B cell (primary cell): ENCODE measurements at regions not wholly inside any gene's neighbourhood (a gene's known extent, or its start where the extent isn't known, plus 50 kb on each side); places are given as distances from the start of the nearest gene placed in this dataset.

Experiments
- ATAC-seq: fragments of 200-7000 bp; cut with Tn5 transposase; one replicate; pipeline ENCODE4 v1.10.0; 2021; ENCODE audit warnings: low read depth, mild to moderate bottlenecking, moderate number of reproducible peaks, moderate library complexity
- CTCF ChIA-PET: fragments of 350-600 bp; sonication (Branson Sonifier 250); formaldehyde crosslinking; loops from one replicate; lab custom pipeline; 2021; ENCODE audit warnings: antibody characterized with exemption, inconsistent platforms; lab: Charles Lee
- POLR2A ChIA-PET: fragments of 350-600 bp; sonication (Branson Sonifier 250); formaldehyde crosslinking; loops from one replicate; lab custom pipeline; 2021; ENCODE audit warnings: antibody characterized with exemption; lab: Charles Lee
- DNase-seq: peaks from one replicate; pipeline ENCODE4 v3.0.0; 2013
- H2AFZ ChIP-seq: 2 replicates; pipeline ENCODE4 v1.6.1; 2012; ENCODE audit warnings: mild to moderate bottlenecking, low read depth, low read length; ENCODE audit not compliant: insufficient read depth, poor library complexity, severe bottlenecking
- H3K27ac ChIP-seq, 2 donors: 1 replicate in 1 of 2; 2 replicates in 1 of 2; pipeline ENCODE4 v1.5.1; 2012 to 2013; ENCODE audit warnings: low read length in 2 of 2, mild to moderate bottlenecking in 2 of 2, moderate library complexity in 1 of 2
- H3K27me3 ChIP-seq, 4 experiments: fragments of 200-600 bp in 1 of 4; sonication (generic) in 1 of 4; replicated peaks in 1 of 4; 1 replicate in 2 of 4; 2 replicates in 2 of 4; pipeline versions ENCODE4 v1.6.1 to v1.7.0; 2013 to 2016; ENCODE audit warnings: low read length in 3 of 4, mild to moderate bottlenecking in 2 of 4, mixed read lengths in 1 of 4, moderate library complexity in 1 of 4; ENCODE audit not compliant: insufficient read depth in 4 of 4, control insufficient read depth in 3 of 4; ENCODE audit errors: control extremely low read depth in 1 of 4
- H3K36me3 ChIP-seq, 2 experiments: replicated peaks in 1 of 2; 1 replicate in 1 of 2; 2 replicates in 1 of 2; pipeline versions ENCODE4 v1.6.1 to v1.7.1; 2013; ENCODE audit warnings: low read length in 1 of 2; ENCODE audit not compliant: insufficient read depth in 2 of 2, control insufficient read depth in 1 of 2; ENCODE audit errors: control extremely low read depth in 1 of 2, extremely low read depth in 1 of 2
- H3K4me1 ChIP-seq, 2 donors: fragments of 200-600 bp in 1 of 2; sonication (generic) in 1 of 2; 1 replicate in 1 of 2; 2 replicates in 1 of 2; pipeline versions ENCODE4 v1.5.1 to v1.6.1; 2013 to 2017; ENCODE audit warnings: low read length in 2 of 2; ENCODE audit not compliant: control insufficient read depth in 2 of 2, insufficient read depth in 2 of 2
- H3K4me2 ChIP-seq: replicated peaks from 2 replicates; pipeline ENCODE3; 2012; ENCODE audit warnings: mild to moderate bottlenecking, low read depth, low read length; ENCODE audit not compliant: poor library complexity, severe bottlenecking
- H3K4me3 ChIP-seq, 5 experiments: fragments of 200-600 bp in 1 of 5; sonication (generic) in 1 of 5; 1 replicate in 3 of 5; 2 replicates in 2 of 5; pipeline versions ENCODE4 v1.5.1 to v1.7.0; 2011 to 2016; ENCODE audit warnings: low read length in 4 of 5, mild to moderate bottlenecking in 4 of 5, low read depth in 2 of 5, control low read depth in 1 of 5, moderate library complexity in 1 of 5; ENCODE audit not compliant: insufficient read depth in 1 of 5; ENCODE audit errors: control extremely low read depth in 1 of 5, extremely low read depth in 1 of 5
- H3K79me2 ChIP-seq: fragments of 200-600 bp; sonication (generic); one replicate; pipeline ENCODE4 v1.6.0; 2016; ENCODE audit warnings: low read length; ENCODE audit not compliant: control insufficient read depth, insufficient read depth
- H3K9ac ChIP-seq: fragments of 200-600 bp; sonication (generic); 2 replicates; pipeline ENCODE4 v1.6.1; 2017; ENCODE audit warnings: mild to moderate bottlenecking, low read length, moderate library complexity
- H3K9me3 ChIP-seq, 3 donors: one replicate each; pipeline versions ENCODE4 v1.6.1 to v1.7.1; 2013; ENCODE audit warnings: low read length in 2 of 3; ENCODE audit not compliant: control insufficient read depth in 2 of 3, insufficient read depth in 1 of 3; ENCODE audit errors: control extremely low read depth in 1 of 3
- H4K20me1 ChIP-seq: 2 replicates; pipeline ENCODE4 v1.6.0; 2012; ENCODE audit warnings: mild to moderate bottlenecking, low read length; ENCODE audit not compliant: insufficient read depth, control insufficient read depth, poor library complexity, severe bottlenecking
- H3K27ac Mint-ChIP-seq: one replicate; pipeline ENCODE4 v1.8.0; 2021; ENCODE audit warnings: mixed read lengths
- H3K27me3 Mint-ChIP-seq: one replicate; pipeline ENCODE4 v1.8.0; 2021; ENCODE audit warnings: mixed read lengths
- H3K4me1 Mint-ChIP-seq: one replicate; pipeline ENCODE4 v1.8.0; 2021; ENCODE audit warnings: mixed read lengths
- H3K4me3 Mint-ChIP-seq: one replicate; pipeline ENCODE4 v1.8.0; 2021; ENCODE audit warnings: mixed read lengths
- H3K9me3 Mint-ChIP-seq: one replicate; pipeline ENCODE4 v1.8.0; 2022; ENCODE audit warnings: mixed read lengths; ENCODE audit not compliant: insufficient read depth
- EZH2 ChIP-seq: IDR thresholded peaks from 2 replicates; pipeline ENCODE4 v1.6.1; 2012; ENCODE audit warnings: borderline replicate concordance, low read depth, mild to moderate bottlenecking, moderate library complexity, low read length; ENCODE audit not compliant: insufficient read depth, poor library complexity, severe bottlenecking
- WGBS: methylation state at CpG from one replicate; pipeline ENCODE4 v1.1.5; 2013; ENCODE audit warnings: missing lambda C conversion rate; ENCODE audit not compliant: insufficient coverage; 5-methylcytosine and 5-hydroxymethylcytosine counted together
- intact Hi-C: fragments of 100-400 bp; cut with micrococcal nuclease; formaldehyde crosslinking; loops from one replicate; pipeline ENCODE4 v1.10.0; 2022
- TF ChIP-seq, protein P1 (sequence below): fragments of 200-600 bp; IDR thresholded peaks from one replicate; pipeline ENCODE4 v1.8.0; 2022; ENCODE audit warnings: antibody characterized with exemption, mild to moderate bottlenecking

DNA sequence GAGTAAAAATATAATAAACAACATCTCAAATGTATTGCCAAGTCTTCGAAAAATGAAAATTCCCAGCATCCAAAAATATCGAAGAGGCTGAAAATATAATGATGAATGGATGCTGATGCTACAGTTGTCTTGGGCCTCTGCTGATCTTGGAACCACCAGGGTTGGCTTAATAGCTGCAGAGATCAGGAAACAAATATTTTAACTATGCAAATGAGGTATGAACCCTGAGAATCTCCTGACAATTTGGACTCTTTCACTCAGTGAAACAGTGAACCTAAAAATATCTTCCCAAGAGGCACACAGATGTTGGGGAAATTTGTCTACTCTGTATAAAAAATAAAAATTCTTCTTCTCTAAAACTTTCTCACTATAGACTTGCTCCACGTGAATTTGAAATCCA is 97.7 kb upstream of the EGFR start:
- ChIA-PET POLR2A (no interaction called here), CTCF (no interaction called here)
- peaks cover 4% of the 10 kb centered on the region for H3K27me3 Mint-ChIP-seq
- no peak overlapping the region for H3K4me2 ChIP-seq
- H3K9ac ChIP-seq, result no peak overlapping the region
- H4K20me1 ChIP-seq, result no peaks in the 10 kb centered on the region
- H3K9me3 ChIP-seq, result no peaks in the 10 kb centered on the region
- no peak overlapping the region for H3K27ac ChIP-seq
- H3K4me3 ChIP-seq, result no peak overlapping the region
- H3K4me1 ChIP-seq, result no peaks in the 10 kb centered on the region
- DNase-seq (no peak), ATAC-seq (no peak)
- H3K4me3 Mint-ChIP-seq, result no peak overlapping the region
- intact Hi-C loops, result no loop called here
- no CpG with 5 or more reads among the region's 3 CpGs for WGBS
- H3K79me2 ChIP-seq, result no peaks in the 10 kb centered on the region
- TF ChIP-seq EZH2, result no peak
- TF ChIP-seq, protein P1, sequence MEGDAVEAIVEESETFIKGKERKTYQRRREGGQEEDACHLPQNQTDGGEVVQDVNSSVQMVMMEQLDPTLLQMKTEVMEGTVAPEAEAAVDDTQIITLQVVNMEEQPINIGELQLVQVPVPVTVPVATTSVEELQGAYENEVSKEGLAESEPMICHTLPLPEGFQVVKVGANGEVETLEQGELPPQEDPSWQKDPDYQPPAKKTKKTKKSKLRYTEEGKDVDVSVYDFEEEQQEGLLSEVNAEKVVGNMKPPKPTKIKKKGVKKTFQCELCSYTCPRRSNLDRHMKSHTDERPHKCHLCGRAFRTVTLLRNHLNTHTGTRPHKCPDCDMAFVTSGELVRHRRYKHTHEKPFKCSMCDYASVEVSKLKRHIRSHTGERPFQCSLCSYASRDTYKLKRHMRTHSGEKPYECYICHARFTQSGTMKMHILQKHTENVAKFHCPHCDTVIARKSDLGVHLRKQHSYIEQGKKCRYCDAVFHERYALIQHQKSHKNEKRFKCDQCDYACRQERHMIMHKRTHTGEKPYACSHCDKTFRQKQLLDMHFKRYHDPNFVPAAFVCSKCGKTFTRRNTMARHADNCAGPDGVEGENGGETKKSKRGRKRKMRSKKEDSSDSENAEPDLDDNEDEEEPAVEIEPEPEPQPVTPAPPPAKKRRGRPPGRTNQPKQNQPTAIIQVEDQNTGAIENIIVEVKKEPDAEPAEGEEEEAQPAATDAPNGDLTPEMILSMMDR, result no peak
- H3K27ac Mint-ChIP-seq, result no peak overlapping the region
- peaks cover 5% of the 10 kb centered on the region for H3K9me3 Mint-ChIP-seq
- H3K4me1 Mint-ChIP-seq, result no peaks in the 10 kb centered on the region
- H3K27me3 ChIP-seq, result no peaks in the 10 kb centered on the region
- H3K36me3 ChIP-seq, result no peaks in the 10 kb centered on the region
- H2AFZ ChIP-seq, result no peak overlapping the region

DNA sequence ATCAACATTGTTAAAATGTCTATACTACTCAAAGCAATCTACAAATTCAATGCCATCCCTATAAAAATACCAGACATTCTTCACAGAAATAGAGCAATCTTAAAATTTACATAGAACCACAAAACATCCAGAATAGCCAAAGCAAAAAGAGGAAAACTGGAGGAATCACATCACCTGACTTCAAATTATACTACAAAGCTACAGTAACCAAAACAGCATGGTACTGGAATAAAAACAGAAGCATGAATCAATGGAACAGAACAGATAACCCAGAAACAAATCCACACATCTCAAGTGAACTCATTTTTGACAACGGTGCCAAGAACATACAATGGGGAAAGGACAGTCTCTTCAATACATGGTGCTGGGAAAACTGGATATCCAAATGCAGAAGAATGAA is 87.3 kb upstream of the EGFR start:
- DNase-seq (no peak), ATAC-seq (no peak)
- ChIA-PET CTCF (no interaction called here), POLR2A (no interaction called here)
- Mint-ChIP-seq H3K4me1 (no peaks in the 10 kb centered on the region), H3K27ac (no peak overlapping the region), H3K4me3 (no peak overlapping the region), H3K9me3 (peaks cover 6% of the 10 kb centered on the region), H3K27me3 (peaks cover 54% of the 10 kb centered on the region)
- H3K4me2 ChIP-seq, result no peak overlapping the region
- no peaks in the 10 kb centered on the region for H4K20me1 ChIP-seq
- no CpG with 5 or more reads among the region's 1 CpG for WGBS
- no peak overlapping the region for H3K4me3 ChIP-seq
- H3K27me3 ChIP-seq, result peaks cover 0 to 3% (median 0%) of the 10 kb centered on the region in 4 experiments
- TF ChIP-seq EZH2, result no peak
- TF ChIP-seq, protein P1, result no peak
- H3K4me1 ChIP-seq, result no peaks in the 10 kb centered on the region
- H3K9ac ChIP-seq, result no peak overlapping the region
- intact Hi-C loops, result no loop called here
- no peaks in the 10 kb centered on the region for H3K79me2 ChIP-seq
- H3K27ac ChIP-seq, result no peak overlapping the region
- H2AFZ ChIP-seq, result no peak overlapping the region
- no peaks in the 10 kb centered on the region for H3K36me3 ChIP-seq
- H3K9me3 ChIP-seq, result peaks cover 0 to 1% (median 0%) of the 10 kb centered on the region in 3 donors
